ENCODE measurements at regions not wholly inside any gene's neighbourhood (a gene's known extent, or its start where the extent isn't known, plus 50 kb on each side); places are given as distances from the start of the nearest gene placed in this dataset.
"Not testable (repeated sequence)": the region's sequence is repeated elsewhere in the genome, so short reads cannot be mapped to it uniquely, and the experiment has no call there.

DNA sequence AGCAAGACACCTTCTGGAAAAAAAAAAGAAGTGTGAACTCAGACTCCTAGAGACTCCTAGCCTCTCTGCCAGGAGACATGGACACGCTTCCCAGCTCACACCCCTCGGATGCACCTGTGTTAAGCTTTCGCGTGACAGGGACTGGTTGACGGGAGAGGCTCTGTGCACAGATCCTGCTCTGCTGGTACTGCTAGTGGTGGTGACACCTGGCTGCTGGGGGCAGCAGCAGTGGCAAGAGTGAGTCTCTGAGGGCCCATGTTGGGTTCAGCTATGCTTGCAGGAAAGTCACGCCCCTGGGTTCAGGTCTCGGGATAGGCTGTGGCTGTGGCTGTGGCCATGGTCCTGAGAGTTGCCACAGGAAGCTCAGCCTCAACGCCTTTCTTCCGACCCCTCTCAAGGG, 81.1 kb downstream of the XRCC2 start:
- WGBS (ENCODE audit: insufficient coverage) = 97% methylated on average over 7 of the region's 9 CpGs
- H3K4me1 ChIP-seq (ENCODE audit: control insufficient read depth, insufficient read depth, low read length) = no peaks in the 10 kb centered on the region
- DNase-seq (ENCODE audit: low read depth in 4 of 6, low spot score in 6 of 6) = no peak
- H3K27ac ChIP-seq (ENCODE audit: low read depth, low read length) = no peak overlapping the region
- no peak overlapping the region for H3K4me3 ChIP-seq (ENCODE audit: low read depth, low read length)
- no peaks in the 10 kb centered on the region for H3K36me3 ChIP-seq (ENCODE audit: control insufficient read depth, insufficient read depth, low read length)
- no peaks in the 10 kb centered on the region for H3K27me3 ChIP-seq (ENCODE audit: control insufficient read depth, insufficient read depth, low read length)
- no peaks in the 10 kb centered on the region for H3K9me3 ChIP-seq (ENCODE audit: control insufficient read depth, insufficient read depth, low read length)

GRCh38 chr7:152591976-152592375, 84.0 kb downstream of the XRCC2 start:
- Histone ChIP-seq H3K27ac (ENCODE audit: low read depth, low read length) (no peak overlapping the region), H3K9me3 (ENCODE audit: control insufficient read depth, insufficient read depth, low read length) (no peaks in the 10 kb centered on the region), H3K27me3 (ENCODE audit: control insufficient read depth, insufficient read depth, low read length) (no peaks in the 10 kb centered on the region), H3K4me3 (ENCODE audit: low read depth, low read length) (no peak overlapping the region), H3K4me1 (ENCODE audit: control insufficient read depth, insufficient read depth, low read length) (no peaks in the 10 kb centered on the region), H3K36me3 (ENCODE audit: control insufficient read depth, insufficient read depth, low read length) (no peaks in the 10 kb centered on the region)
- DNase-seq (ENCODE audit: low read depth in 4 of 6, low spot score in 6 of 6) = peak in 2 of 6 donors; percentile 35 to 62
- 29% methylated on average over 1 of the region's 4 CpGs for WGBS (ENCODE audit: insufficient coverage)

- H3K36me3 ChIP-seq (ENCODE audit: control insufficient read depth, insufficient read depth, low read length) = no peaks in the 10 kb centered on the region
- no peaks in the 10 kb centered on the region for H3K27me3 ChIP-seq (ENCODE audit: control insufficient read depth, insufficient read depth, low read length)
- no peaks in the 10 kb centered on the region for H3K4me1 ChIP-seq (ENCODE audit: control insufficient read depth, insufficient read depth, low read length)
- no peak overlapping the region for H3K4me3 ChIP-seq (ENCODE audit: low read depth, low read length)
- no peak overlapping the region for H3K27ac ChIP-seq (ENCODE audit: low read depth, low read length)
- no peaks in the 10 kb centered on the region for H3K9me3 ChIP-seq (ENCODE audit: control insufficient read depth, insufficient read depth, low read length)
- 96% methylated on average over 4 of the region's 6 CpGs for WGBS (ENCODE audit: insufficient coverage)
- DNase-seq (ENCODE audit: low read depth in 4 of 6, low spot score in 6 of 6) = no peak
These were observed 85.5 kb downstream of the XRCC2 start for GRCh38 chr7:152590481-152590880.

DNA sequence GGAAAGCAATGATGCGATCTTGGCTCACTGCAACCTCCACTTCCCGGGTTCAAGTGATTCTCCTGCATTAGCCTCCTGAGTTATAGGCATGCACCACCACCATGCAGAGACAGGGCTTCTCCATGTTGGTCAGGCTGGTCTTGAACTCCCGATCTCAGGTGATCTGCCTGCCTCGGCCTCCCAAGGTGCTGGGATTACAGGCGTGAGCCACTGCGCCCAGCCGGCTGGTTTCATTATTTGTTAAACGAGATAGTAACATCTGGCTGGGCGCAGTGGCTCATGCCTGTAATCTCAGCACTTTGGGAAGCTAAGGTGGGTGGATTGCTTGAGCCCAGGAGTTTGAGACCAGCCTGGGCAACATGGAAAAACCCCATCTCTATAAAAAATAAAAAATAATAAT, 86.1 kb downstream of the XRCC2 start:
- DNase-seq (ENCODE audit: low read depth in 4 of 6, low spot score in 6 of 6); H3K4me1 ChIP-seq (ENCODE audit: control insufficient read depth, insufficient read depth, low read length); H3K27ac ChIP-seq (ENCODE audit: low read depth, low read length); H3K9me3 ChIP-seq (ENCODE audit: control insufficient read depth, insufficient read depth, low read length); H3K36me3 ChIP-seq (ENCODE audit: control insufficient read depth, insufficient read depth, low read length); H3K27me3 ChIP-seq (ENCODE audit: control insufficient read depth, insufficient read depth, low read length); H3K4me3 ChIP-seq (ENCODE audit: low read depth, low read length): not testable (repeated sequence)
- 99% methylated on average over 9 of the region's 9 CpGs for WGBS (ENCODE audit: insufficient coverage)

DNA sequence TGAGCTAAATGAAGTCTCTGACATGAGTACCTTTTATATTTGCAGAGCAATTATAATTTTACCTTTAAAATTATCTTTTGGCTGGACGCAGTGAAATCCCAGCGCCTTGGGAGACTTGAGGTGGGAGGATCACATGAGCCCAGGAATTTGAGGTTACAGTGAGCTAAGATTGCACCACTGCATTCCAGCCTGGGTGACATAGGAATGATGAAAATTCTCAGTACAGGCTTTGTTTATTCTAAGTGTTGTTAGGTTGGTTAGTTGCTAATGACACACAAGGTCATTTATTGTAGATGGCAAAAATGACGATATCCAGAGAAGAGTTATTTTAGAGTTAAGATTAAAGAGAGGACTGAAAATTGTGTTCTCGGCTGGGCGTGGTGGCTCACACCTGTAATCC, 87.6 kb downstream of the XRCC2 start:
- no peaks in the 10 kb centered on the region for H3K36me3 ChIP-seq (ENCODE audit: control insufficient read depth, insufficient read depth, low read length)
- H3K27me3 ChIP-seq (ENCODE audit: control insufficient read depth, insufficient read depth, low read length) = no peaks in the 10 kb centered on the region
- H3K4me3 ChIP-seq (ENCODE audit: low read depth, low read length) = no peak overlapping the region
- no peaks in the 10 kb centered on the region for H3K9me3 ChIP-seq (ENCODE audit: control insufficient read depth, insufficient read depth, low read length)
- H3K4me1 ChIP-seq (ENCODE audit: control insufficient read depth, insufficient read depth, low read length) = no peaks in the 10 kb centered on the region
- 100% methylated on average over 1 of the region's 5 CpGs for WGBS (ENCODE audit: insufficient coverage)
- no peak overlapping the region for H3K27ac ChIP-seq (ENCODE audit: low read depth, low read length)
- no peak for DNase-seq (ENCODE audit: low read depth in 4 of 6, low spot score in 6 of 6)

GRCh38 chr7:152587366-152587765, 88.6 kb downstream of the XRCC2 start:
- WGBS (ENCODE audit: insufficient coverage) = no CpG with 5 or more reads among the region's 1 CpG
- no peaks in the 10 kb centered on the region for H3K4me1 ChIP-seq (ENCODE audit: control insufficient read depth, insufficient read depth, low read length)
- no peak overlapping the region for H3K27ac ChIP-seq (ENCODE audit: low read depth, low read length)

GRCh38 chr7:152583006-152583405, 92.9 kb downstream of the XRCC2 start:
- H3K27ac ChIP-seq (ENCODE audit: low read depth, low read length) = no peak overlapping the region
- no peaks in the 10 kb centered on the region for H3K27me3 ChIP-seq (ENCODE audit: control insufficient read depth, insufficient read depth, low read length)
- H3K4me1 ChIP-seq (ENCODE audit: control insufficient read depth, insufficient read depth, low read length) = no peaks in the 10 kb centered on the region
- DNase-seq (ENCODE audit: low read depth in 4 of 6, low spot score in 6 of 6) = no peak
- no peaks in the 10 kb centered on the region for H3K9me3 ChIP-seq (ENCODE audit: control insufficient read depth, insufficient read depth, low read length)
- H3K36me3 ChIP-seq (ENCODE audit: control insufficient read depth, insufficient read depth, low read length) = no peaks in the 10 kb centered on the region
- 80% methylated on average over 1 of the region's 3 CpGs for WGBS (ENCODE audit: insufficient coverage)
- H3K4me3 ChIP-seq (ENCODE audit: low read depth, low read length) = no peak overlapping the region

More at GRCh38 chr7:152587366-152587765, 88.6 kb downstream of the XRCC2 start:
- Histone ChIP-seq H3K27me3 (ENCODE audit: control insufficient read depth, insufficient read depth, low read length) (no peaks in the 10 kb centered on the region), H3K9me3 (ENCODE audit: control insufficient read depth, insufficient read depth, low read length) (no peaks in the 10 kb centered on the region), H3K36me3 (ENCODE audit: control insufficient read depth, insufficient read depth, low read length) (no peaks in the 10 kb centered on the region), H3K4me3 (ENCODE audit: low read depth, low read length) (no peak overlapping the region)
- DNase-seq (ENCODE audit: low read depth in 4 of 6, low spot score in 6 of 6) = no peak

DNA sequence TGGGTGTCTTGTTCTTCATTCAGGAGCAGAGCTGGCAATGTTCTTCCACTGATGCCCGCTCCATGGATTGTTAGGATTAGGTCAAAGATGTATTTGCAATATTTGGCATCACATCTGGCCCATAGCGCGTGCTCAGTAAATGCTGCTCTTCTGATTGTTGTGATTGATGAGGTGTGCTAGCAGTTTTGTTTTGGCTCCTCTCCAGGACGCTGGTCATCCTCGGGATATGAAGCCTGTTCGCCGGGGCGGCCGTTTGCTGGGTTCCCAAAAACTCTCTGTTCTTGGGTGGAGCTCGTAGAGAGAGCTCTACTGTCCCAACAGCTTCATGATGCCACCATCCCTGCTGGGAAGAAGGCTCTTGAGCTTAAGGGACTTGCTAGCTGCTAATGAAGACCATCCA, 96.9 kb downstream of the XRCC2 start:
- no peaks in the 10 kb centered on the region for H3K36me3 ChIP-seq (ENCODE audit: control insufficient read depth, insufficient read depth, low read length)
- H3K4me3 ChIP-seq (ENCODE audit: low read depth, low read length) = no peak overlapping the region
- WGBS (ENCODE audit: insufficient coverage) = 88% methylated on average over 8 of the region's 10 CpGs
- no peak overlapping the region for H3K27ac ChIP-seq (ENCODE audit: low read depth, low read length)
- H3K4me1 ChIP-seq (ENCODE audit: control insufficient read depth, insufficient read depth, low read length) = no peaks in the 10 kb centered on the region
- no peak for DNase-seq (ENCODE audit: low read depth in 4 of 6, low spot score in 6 of 6)
- H3K9me3 ChIP-seq (ENCODE audit: control insufficient read depth, insufficient read depth, low read length) = no peaks in the 10 kb centered on the region
- no peaks in the 10 kb centered on the region for H3K27me3 ChIP-seq (ENCODE audit: control insufficient read depth, insufficient read depth, low read length)

DNA sequence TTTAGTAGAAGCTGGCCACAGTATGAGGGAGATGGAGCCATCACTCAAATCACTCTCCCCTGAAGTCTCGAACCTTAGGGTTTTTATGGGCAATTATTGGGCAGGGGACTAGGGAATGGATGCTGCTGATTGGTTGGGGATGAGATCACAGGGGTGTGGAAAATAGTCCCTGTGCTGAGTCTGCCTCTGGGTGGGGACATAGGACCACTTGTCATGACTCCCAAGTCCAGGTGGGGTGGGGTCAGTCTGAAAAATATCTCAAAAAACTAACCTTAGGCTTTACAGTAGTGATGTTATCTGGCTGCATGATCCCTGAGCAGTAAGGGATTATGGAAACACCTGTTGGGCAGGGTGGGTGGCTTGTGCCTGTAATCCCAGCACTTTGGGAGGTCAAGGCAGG, 98.6 kb downstream of the XRCC2 start:
- no peaks in the 10 kb centered on the region for H3K9me3 ChIP-seq (ENCODE audit: control insufficient read depth, insufficient read depth, low read length)
- no peak for DNase-seq (ENCODE audit: low read depth in 4 of 6, low spot score in 6 of 6)
- no peaks in the 10 kb centered on the region for H3K36me3 ChIP-seq (ENCODE audit: control insufficient read depth, insufficient read depth, low read length)
- no peaks in the 10 kb centered on the region for H3K27me3 ChIP-seq (ENCODE audit: control insufficient read depth, insufficient read depth, low read length)
- no CpG with 5 or more reads among the region's 1 CpG for WGBS (ENCODE audit: insufficient coverage)
- no peaks in the 10 kb centered on the region for H3K4me1 ChIP-seq (ENCODE audit: control insufficient read depth, insufficient read depth, low read length)
- no peak overlapping the region for H3K27ac ChIP-seq (ENCODE audit: low read depth, low read length)
- no peak overlapping the region for H3K4me3 ChIP-seq (ENCODE audit: low read depth, low read length)

- Histone ChIP-seq H3K4me3 (ENCODE audit: low read depth, low read length) (no peak overlapping the region), H3K27me3 (ENCODE audit: control insufficient read depth, insufficient read depth, low read length) (no peaks in the 10 kb centered on the region), H3K27ac (ENCODE audit: low read depth, low read length) (no peak overlapping the region), H3K9me3 (ENCODE audit: control insufficient read depth, insufficient read depth, low read length) (no peaks in the 10 kb centered on the region), H3K36me3 (ENCODE audit: control insufficient read depth, insufficient read depth, low read length) (no peaks in the 10 kb centered on the region), H3K4me1 (ENCODE audit: control insufficient read depth, insufficient read depth, low read length) (no peaks in the 10 kb centered on the region)
- peak in 1 of 6 donors; percentile 2 for DNase-seq (ENCODE audit: low read depth in 4 of 6, low spot score in 6 of 6)
- WGBS (ENCODE audit: insufficient coverage) = 34% methylated on average over 10 of the region's 15 CpGs
These were observed 100.9 kb downstream of the XRCC2 start for GRCh38 chr7:152574892-152575548.
